CD4-positive, alpha-beta T cell (primary cell): ENCODE measurements at regions not wholly inside any gene's neighbourhood (a gene's known extent, or its start where the extent isn't known, plus 50 kb on each side); places are given as distances from the start of the nearest gene placed in this dataset.

Experiments
- ATAC-seq: fragments of 200-7000 bp; cut with Tn5 transposase; one replicate; pipeline ENCODE4 v1.10.0; 2022; ENCODE audit warnings: mild to moderate bottlenecking; ENCODE audit not compliant: poor library complexity
- CTCF ChIA-PET: fragments of 350-600 bp; sonication (Branson Sonifier 250); formaldehyde crosslinking; loops from one replicate; lab custom pipeline; 2021; ENCODE audit warnings: antibody characterized with exemption, inconsistent platforms; lab: Charles Lee
- POLR2A ChIA-PET: fragments of 350-600 bp; sonication (Branson Sonifier 250); formaldehyde crosslinking; loops from one replicate; lab custom pipeline; 2021; ENCODE audit warnings: antibody characterized with exemption, inconsistent platforms; lab: Charles Lee
- DNase-seq, 14 experiments: peaks; one replicate each; pipeline ENCODE4 v3.0.0-alpha.2; 2013 to 2020; ENCODE audit warnings: mixed read lengths in 2 of 14
- H3K27ac ChIP-seq, 2 donors: one replicate each; pipeline versions ENCODE4 v1.5.1 to v1.7.0; 2013; ENCODE audit warnings: low read length in 2 of 2, low read depth in 1 of 2, mild to moderate bottlenecking in 1 of 2
- H3K27me3 ChIP-seq, 2 experiments: 1 replicate in 1 of 2; 2 replicates in 1 of 2; pipeline versions ENCODE4 v1.6.1 to v1.7.0; 2013; ENCODE audit warnings: low read length in 2 of 2, control low read depth in 1 of 2, mild to moderate bottlenecking in 1 of 2, moderate library complexity in 1 of 2; ENCODE audit not compliant: insufficient read depth in 2 of 2, control insufficient read depth in 1 of 2
- H3K36me3 ChIP-seq: one replicate; pipeline ENCODE4 v1.6.1; 2013; ENCODE audit warnings: low read length, control low read depth; ENCODE audit not compliant: insufficient read depth
- H3K4me1 ChIP-seq: one replicate; pipeline ENCODE4 v1.6.1; 2013; ENCODE audit warnings: low read length, control low read depth; ENCODE audit not compliant: insufficient read depth
- H3K4me3 ChIP-seq: one replicate; pipeline ENCODE4 v1.5.1; 2013; ENCODE audit warnings: mild to moderate bottlenecking, low read length, moderate library complexity
- H3K9me3 ChIP-seq, 2 experiments: 1 replicate in 1 of 2; 2 replicates in 1 of 2; pipeline versions ENCODE4 v1.6.1 to v1.7.0; 2013; ENCODE audit warnings: low read length in 2 of 2, mild to moderate bottlenecking in 2 of 2, control low read depth in 1 of 2, moderate library complexity in 1 of 2; ENCODE audit not compliant: control insufficient read depth in 1 of 2, insufficient read depth in 1 of 2
- H3K27ac Mint-ChIP-seq: one replicate; pipeline ENCODE4 v1.8.0; 2020; ENCODE audit warnings: mixed read lengths
- H3K27me3 Mint-ChIP-seq: one replicate; pipeline ENCODE4 v1.8.0; 2021; ENCODE audit warnings: mixed read lengths
- H3K36me3 Mint-ChIP-seq: one replicate; pipeline ENCODE4 v1.8.0; 2021; ENCODE audit warnings: low read depth, mixed read lengths
- H3K4me1 Mint-ChIP-seq: one replicate; pipeline ENCODE4 v1.8.0; 2021; ENCODE audit warnings: low read depth, mixed read lengths
- H3K4me3 Mint-ChIP-seq: one replicate; pipeline ENCODE4 v1.8.0; 2020; ENCODE audit warnings: mild to moderate bottlenecking, mixed read lengths
- H3K9me3 Mint-ChIP-seq: one replicate; pipeline ENCODE4 v1.8.0; 2020; ENCODE audit warnings: mixed read lengths
- CTCF ChIP-seq: fragments of 200-600 bp; IDR thresholded peaks from one replicate; pipeline ENCODE4 v1.8.0; 2022; ENCODE audit warnings: antibody characterized with exemption, mild to moderate bottlenecking
- intact Hi-C, 2 experiments: fragments of 100-400 bp; cut with DNase I in 1 of 2; cut with micrococcal nuclease in 1 of 2; formaldehyde crosslinking; loops; one replicate each; pipeline versions ENCODE4 v1.15.1 to v1.9.0; 2023 to 2025; cut with DNase I, micrococcal nuclease

GRCh38 chr2:23065210-23065609 is 319.8 kb upstream of the KLHL29 start:
- intact Hi-C loops, result no loop called here
- DNase-seq, result no peak
- Histone ChIP-seq H3K27me3 (peaks cover 0 to 6% of the 10 kb centered on the region in 2 experiments), H3K9me3 (peaks cover 0 to 7% of the 10 kb centered on the region in 2 experiments), H3K36me3 (no peaks in the 10 kb centered on the region), H3K27ac (no peak overlapping the region), H3K4me1 (no peaks in the 10 kb centered on the region), H3K4me3 (no peak overlapping the region)
- no peak for ATAC-seq
- CTCF ChIA-PET, result no interaction called here
- H3K36me3 Mint-ChIP-seq, result no peaks in the 10 kb centered on the region
- H3K9me3 Mint-ChIP-seq, result no peaks in the 10 kb centered on the region
- TF ChIP-seq CTCF, result no peak
- H3K27me3 Mint-ChIP-seq, result peaks cover 11% of the 10 kb centered on the region
- no peak overlapping the region for H3K4me3 Mint-ChIP-seq
- POLR2A ChIA-PET, result no interaction called here
- H3K4me1 Mint-ChIP-seq, result no peaks in the 10 kb centered on the region
- no peak overlapping the region for H3K27ac Mint-ChIP-seq

- ChIA-PET POLR2A (no interaction called here), CTCF (no interaction called here)
- Histone ChIP-seq H3K4me1 (no peaks in the 10 kb centered on the region), H3K4me3 (no peak overlapping the region), H3K27me3 (peaks cover 0 to 6% of the 10 kb centered on the region in 2 experiments), H3K36me3 (no peaks in the 10 kb centered on the region), H3K27ac (no peak overlapping the region), H3K9me3 (peaks cover 0 to 4% of the 10 kb centered on the region in 2 experiments)
- ATAC-seq, result no peak
- Mint-ChIP-seq H3K4me3 (no peak overlapping the region), H3K27ac (no peak overlapping the region), H3K4me1 (no peaks in the 10 kb centered on the region), H3K36me3 (no peaks in the 10 kb centered on the region), H3K9me3 (no peaks in the 10 kb centered on the region), H3K27me3 (peaks cover 11% of the 10 kb centered on the region)
- TF ChIP-seq CTCF, result no peak
- DNase-seq, result no peak
- intact Hi-C loops, result no loop called here
Observed at GRCh38 chr2:23065936-23066335, 319.0 kb upstream of the KLHL29 start.

- Histone ChIP-seq H3K4me3 (no peak overlapping the region), H3K27me3 (peaks cover 0 to 6% of the 10 kb centered on the region in 2 experiments), H3K36me3 (no peaks in the 10 kb centered on the region), H3K9me3 (no peaks in the 10 kb centered on the region), H3K4me1 (no peaks in the 10 kb centered on the region), H3K27ac (no peak overlapping the region)
- H3K4me3 Mint-ChIP-seq, result no peak overlapping the region
- CTCF ChIA-PET, result no interaction called here
- no peak for DNase-seq
- peaks cover 11% of the 10 kb centered on the region for H3K27me3 Mint-ChIP-seq
- POLR2A ChIA-PET, result no interaction called here
- H3K4me1 Mint-ChIP-seq, result no peaks in the 10 kb centered on the region
- no peak overlapping the region for H3K27ac Mint-ChIP-seq
- ATAC-seq, result no peak
- H3K36me3 Mint-ChIP-seq, result no peaks in the 10 kb centered on the region
- H3K9me3 Mint-ChIP-seq, result no peaks in the 10 kb centered on the region
- TF ChIP-seq CTCF, result no peak
- intact Hi-C loops, result no loop called here
Observed at GRCh38 chr2:23066686-23067085, 318.3 kb upstream of the KLHL29 start.
